ENCODE measurements at regions not wholly inside any gene's neighbourhood (a gene's known extent, or its start where the extent isn't known, plus 50 kb on each side); places are given as distances from the start of the nearest gene placed in this dataset.
A peak's percentile ranks its signal among the peaks of the same experiment; 100 is the strongest.

- in situ Hi-C loops (cut with MboI; ENCODE audit: low pct_unique_long_range_greater_than_20kb, low sequenced_read_pairs) = loop anchor here (10.0 kb wide), 1 partner anchor 63 kb away; no protein-coding TSS in a partner anchor
- no peak for DNase-seq
Measured at GRCh38 chr14:22481546-22481945, 107.5 kb downstream of the DAD1 start.

- in situ Hi-C loops (cut with MboI; ENCODE audit: low pct_unique_long_range_greater_than_20kb, low sequenced_read_pairs) = loop anchor here (10.0 kb wide), 2 partner anchors 65 to 85 kb away; no protein-coding TSS in a partner anchor
- DNase-seq = no peak
Measured at GRCh38 chr14:22479776-22480464, 109.1 kb downstream of the DAD1 start.

- in situ Hi-C loops (cut with MboI; ENCODE audit: low pct_unique_long_range_greater_than_20kb, low sequenced_read_pairs) = loop anchor here (10.0 kb wide), 1 partner anchor 84 kb away; no protein-coding TSS in a partner anchor
- DNase-seq = no peak
Measured at GRCh38 chr14:22479132-22479531, 109.9 kb downstream of the DAD1 start.

GRCh38 chr14:22478670-22479069 is 110.4 kb downstream of the DAD1 start:
- in situ Hi-C loops (cut with MboI; ENCODE audit: low pct_unique_long_range_greater_than_20kb, low sequenced_read_pairs) = loop anchor here (10.0 kb wide), 1 partner anchor 84 kb away; no protein-coding TSS in a partner anchor
- DNase-seq = no peak

- in situ Hi-C loops (cut with MboI; ENCODE audit: low pct_unique_long_range_greater_than_20kb, low sequenced_read_pairs) = loop anchor here (10.0 kb wide), 1 partner anchor 83 kb away; no protein-coding TSS in a partner anchor
- no peak for DNase-seq
Measured at GRCh38 chr14:22478247-22478646, 110.8 kb downstream of the DAD1 start.

- no peak for DNase-seq
- in situ Hi-C loops (cut with MboI; ENCODE audit: low pct_unique_long_range_greater_than_20kb, low sequenced_read_pairs) = loop anchor here (10.0 kb wide), 1 partner anchor 83 kb away; no protein-coding TSS in a partner anchor
Measured at GRCh38 chr14:22477569-22478194, 111.3 kb downstream of the DAD1 start.

GRCh38 chr14:22476887-22477286 is 112.1 kb downstream of the DAD1 start:
- in situ Hi-C loops (cut with MboI; ENCODE audit: low pct_unique_long_range_greater_than_20kb, low sequenced_read_pairs) = loop anchor here (10.0 kb wide), 1 partner anchor 82 kb away; no protein-coding TSS in a partner anchor
- DNase-seq = no peak

- no peak for DNase-seq
- in situ Hi-C loops (cut with MboI; ENCODE audit: low pct_unique_long_range_greater_than_20kb, low sequenced_read_pairs) = loop anchor here (10.0 kb wide), 1 partner anchor 81 kb away; no protein-coding TSS in a partner anchor
Measured at GRCh38 chr14:22476005-22476751, 112.8 kb downstream of the DAD1 start.

- in situ Hi-C loops (cut with MboI; ENCODE audit: low pct_unique_long_range_greater_than_20kb, low sequenced_read_pairs) = loop anchor here (10.0 kb wide), 1 partner anchor 81 kb away; no protein-coding TSS in a partner anchor
- DNase-seq = no peak
Measured at GRCh38 chr14:22475381-22475780, 113.6 kb downstream of the DAD1 start.

- in situ Hi-C loops (cut with MboI; ENCODE audit: low pct_unique_long_range_greater_than_20kb, low sequenced_read_pairs) = loop anchor here (10.0 kb wide), 1 partner anchor 80 kb away; no protein-coding TSS in a partner anchor
Measured at GRCh38 chr14:22474730-22475351, 114.2 kb downstream of the DAD1 start.

GRCh38 chr14:22472935-22473854 is 115.8 kb downstream of the DAD1 start:
- peak; percentile 92 for DNase-seq
- in situ Hi-C loops (cut with MboI; ENCODE audit: low pct_unique_long_range_greater_than_20kb, low sequenced_read_pairs) = loop anchor here (10.0 kb wide), 1 partner anchor 78 kb away; no protein-coding TSS in a partner anchor

More at GRCh38 chr14:22474730-22475351, 114.2 kb downstream of the DAD1 start:
- no peak for DNase-seq

GRCh38 chr14:22472466-22472865 is 116.6 kb downstream of the DAD1 start:
- in situ Hi-C loops (cut with MboI; ENCODE audit: low pct_unique_long_range_greater_than_20kb, low sequenced_read_pairs) = loop anchor here (10.0 kb wide), 1 partner anchor 78 kb away; no protein-coding TSS in a partner anchor
- DNase-seq = no peak

- DNase-seq = peak; percentile 86
- in situ Hi-C loops (cut with MboI; ENCODE audit: low pct_unique_long_range_greater_than_20kb, low sequenced_read_pairs) = loop anchor here (10.0 kb wide), 1 partner anchor 77 kb away; no protein-coding TSS in a partner anchor
Measured at GRCh38 chr14:22471545-22472121, 117.4 kb downstream of the DAD1 start.

GRCh38 chr14:22469538-22470303 is 119.3 kb downstream of the DAD1 start:
- in situ Hi-C loops (cut with MboI; ENCODE audit: low pct_unique_long_range_greater_than_20kb, low sequenced_read_pairs) = loop anchor here (10.0 kb wide), 1 partner anchor 75 kb away; no protein-coding TSS in a partner anchor
- DNase-seq = no peak

GRCh38 chr14:22468830-22469229 is 120.2 kb downstream of the DAD1 start:
- in situ Hi-C loops (cut with MboI; ENCODE audit: low pct_unique_long_range_greater_than_20kb, low sequenced_read_pairs) = no loop called here

GRCh38 chr14:22466491-22466890 is 122.5 kb downstream of the DAD1 start:
- DNase-seq = no peak
- in situ Hi-C loops (cut with MboI; ENCODE audit: low pct_unique_long_range_greater_than_20kb, low sequenced_read_pairs) = no loop called here

More at GRCh38 chr14:22468830-22469229, 120.2 kb downstream of the DAD1 start:
- no peak for DNase-seq

All from KBM-7 (cell line).